NCI-H2081 treated with DMSO at 0.1 percent for 48 hours (cell line): ENCODE measurements at regions not wholly inside any gene's neighbourhood (a gene's known extent, or its start where the extent isn't known, plus 50 kb on each side); places are given as distances from the start of the nearest gene placed in this dataset.
"Not testable (repeated sequence)": the region's sequence is repeated elsewhere in the genome, so short reads cannot be mapped to it uniquely, and the experiment has no call there.

Experiments used
- DNase-seq: peaks from one replicate; lab custom pipeline; 2025; lab: John Stamatoyannopoulos, UW

GRCh38 chr4:34878961-34879360 lies 1365.4 kb downstream of the ARAP2 start:
- no peak for DNase-seq

- no peak for DNase-seq
Measured at GRCh38 chr4:34880246-34880645, 1364.1 kb downstream of the ARAP2 start.

GRCh38 chr4:34891892-34892291 lies 1352.4 kb downstream of the ARAP2 start:
- DNase-seq: no peak

- DNase-seq: no peak
Measured at GRCh38 chr4:34893382-34893781, 1350.9 kb downstream of the ARAP2 start.

- DNase-seq: no peak
Measured at GRCh38 chr4:34920032-34920431, 1324.3 kb downstream of the ARAP2 start.

GRCh38 chr4:34921391-34921790 lies 1322.9 kb downstream of the ARAP2 start:
- no peak for DNase-seq

GRCh38 chr4:34922325-34922724 lies 1322.0 kb downstream of the ARAP2 start:
- DNase-seq: no peak

- no peak for DNase-seq
Measured at GRCh38 chr4:34932591-34932990, 1311.7 kb downstream of the ARAP2 start.

- no peak for DNase-seq
Measured at GRCh38 chr4:34935739-34936138, 1308.6 kb downstream of the ARAP2 start.

GRCh38 chr4:34939073-34939472 lies 1305.2 kb downstream of the ARAP2 start:
- DNase-seq: no peak

GRCh38 chr4:34943741-34944386 lies 1300.5 kb downstream of the ARAP2 start:
- DNase-seq: no peak

- DNase-seq: no peak
Measured at GRCh38 chr4:34950926-34951325, 1293.4 kb downstream of the ARAP2 start.

GRCh38 chr4:34953145-34953799 lies 1291.0 kb downstream of the ARAP2 start:
- no peak for DNase-seq

GRCh38 chr4:34964613-34965012 lies 1279.7 kb downstream of the ARAP2 start:
- DNase-seq: no peak

GRCh38 chr4:34972189-34972588 lies 1272.1 kb downstream of the ARAP2 start:
- DNase-seq: no peak

- no peak for DNase-seq
Measured at GRCh38 chr4:34973650-34974312, 1270.5 kb downstream of the ARAP2 start.

- DNase-seq: no peak
Measured at GRCh38 chr4:34974313-34974680, 1270.0 kb downstream of the ARAP2 start.

GRCh38 chr4:35021222-35021621 lies 1223.1 kb downstream of the ARAP2 start:
- not testable (repeated sequence) for DNase-seq

GRCh38 chr4:35025152-35025834 lies 1219.0 kb downstream of the ARAP2 start:
- DNase-seq: no peak

- DNase-seq: no peak
Measured at GRCh38 chr4:35038079-35038805, 1206.1 kb downstream of the ARAP2 start.

GRCh38 chr4:35038845-35039244 lies 1205.5 kb downstream of the ARAP2 start:
- DNase-seq: no peak

GRCh38 chr4:35052546-35052945 lies 1191.8 kb downstream of the ARAP2 start:
- DNase-seq: no peak
